D341Med (cell line): ENCODE measurements at regions not wholly inside any gene's neighbourhood (a gene's known extent, or its start where the extent isn't known, plus 50 kb on each side); places are given as distances from the start of the nearest gene placed in this dataset.
"Not testable (repeated sequence)": the region's sequence is repeated elsewhere in the genome, so short reads cannot be mapped to it uniquely, and the experiment has no call there.

ENCODE experiments used
- DNase-seq: peaks from one replicate; pipeline ENCODE4 v3.0.0; 2012; ENCODE audit warnings: low spot score

GRCh38 chr1:78298349-78298748, 192.4 kb upstream of the PTGFR start:
- no peak for DNase-seq

- no peak for DNase-seq
Measured at GRCh38 chr1:78301141-78301540, 189.6 kb upstream of the PTGFR start.

GRCh38 chr1:78303620-78304019, 187.2 kb upstream of the PTGFR start:
- no peak for DNase-seq

- DNase-seq: no peak
Measured at GRCh38 chr1:78304341-78304740, 186.4 kb upstream of the PTGFR start.

DNA sequence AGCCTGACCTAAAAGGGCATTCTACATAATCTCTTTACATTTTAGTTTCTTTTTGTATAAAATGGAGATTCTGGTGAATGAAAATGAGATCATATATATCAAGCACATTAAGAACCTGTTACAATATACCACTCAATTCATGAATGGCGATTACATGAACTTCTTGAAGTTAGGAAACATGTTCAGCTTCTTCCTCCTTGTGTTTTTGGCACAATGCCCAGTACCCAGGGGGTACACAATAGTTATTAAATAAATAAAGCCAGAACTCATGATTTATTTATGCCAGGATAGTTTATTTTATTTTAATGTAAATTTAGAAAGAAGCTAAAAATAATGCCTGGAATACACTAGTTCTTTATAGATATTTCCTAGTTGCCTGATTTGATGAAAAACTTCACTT, 186.0 kb upstream of the PTGFR start:
- DNase-seq: no peak

DNA sequence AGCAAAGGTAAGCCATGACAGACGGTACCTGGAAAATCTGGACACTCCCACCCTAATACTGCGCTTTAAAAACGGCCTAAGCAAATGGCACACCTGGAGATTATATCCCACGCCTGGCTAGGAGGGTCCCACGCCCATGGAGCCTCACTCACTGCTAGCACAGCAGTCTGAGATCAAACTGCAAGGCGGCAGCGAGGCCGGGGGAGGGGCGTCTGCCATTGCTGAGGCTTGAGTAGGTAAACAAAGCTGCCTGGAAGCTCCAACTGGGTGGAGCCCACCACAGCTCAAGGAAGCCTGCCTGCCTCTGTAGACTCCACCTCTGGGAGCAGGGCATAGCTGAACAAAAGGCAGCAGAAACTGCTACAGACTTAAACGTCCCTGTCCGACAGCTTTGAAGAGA, 180.5 kb upstream of the PTGFR start:
- DNase-seq: not testable (repeated sequence)

GRCh38 chr1:78318011-78318410, 172.8 kb upstream of the PTGFR start:
- no peak for DNase-seq

GRCh38 chr1:78319603-78320002, 171.2 kb upstream of the PTGFR start:
- DNase-seq: no peak

DNA sequence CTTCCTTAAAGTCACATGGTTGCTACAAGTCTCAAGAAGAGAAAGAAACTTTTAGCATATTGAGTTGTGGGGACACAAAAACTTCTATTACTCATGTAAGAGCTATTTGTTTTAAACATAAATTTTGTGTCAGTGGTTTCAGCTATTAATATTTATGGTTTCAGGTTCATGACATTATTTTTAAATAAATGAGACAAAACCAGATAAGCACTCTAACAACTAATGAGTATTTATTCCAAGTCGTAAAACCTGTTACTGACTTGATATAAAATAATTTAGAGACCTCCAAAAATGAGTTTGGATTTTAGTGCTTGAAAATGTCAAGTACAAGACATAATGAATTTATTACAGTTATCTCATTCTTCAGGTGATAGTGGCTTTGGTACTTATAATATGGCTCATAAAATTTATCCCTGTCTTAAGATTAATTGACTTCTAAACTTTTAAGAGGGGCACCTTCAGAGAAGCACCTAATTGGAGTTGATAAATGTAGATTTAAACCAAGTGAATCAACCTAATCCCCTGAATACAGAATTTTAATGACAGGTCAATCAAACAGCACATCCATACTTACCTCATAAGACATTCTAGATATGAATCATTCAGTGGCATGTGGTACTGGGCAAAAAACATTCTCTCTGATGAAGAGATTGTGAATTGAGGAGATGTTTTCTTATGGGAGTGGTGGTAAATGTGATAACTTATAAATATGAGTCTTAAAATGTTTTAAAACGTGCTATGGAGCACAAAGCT, 167.7 kb upstream of the PTGFR start:
- no peak for DNase-seq

DNA sequence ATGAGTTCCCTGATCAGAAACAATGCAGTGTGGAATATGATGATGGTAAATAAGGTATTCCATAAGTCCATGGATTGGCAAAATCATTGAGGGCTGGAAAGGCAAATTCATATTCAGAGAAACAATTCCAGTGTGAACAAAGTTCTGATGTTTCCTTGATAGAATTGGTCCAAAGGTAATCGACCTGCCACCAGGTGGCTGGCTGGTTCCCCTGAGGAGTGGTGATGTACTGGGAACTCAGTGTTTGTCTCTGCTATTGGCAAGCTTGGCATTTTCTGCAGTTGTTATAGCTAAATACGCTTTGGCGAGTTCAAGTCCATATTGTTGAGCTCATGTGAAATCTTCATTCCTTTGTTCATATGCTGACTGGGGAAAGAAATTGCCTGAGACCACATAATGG, 165.5 kb upstream of the PTGFR start:
- no peak for DNase-seq

DNA sequence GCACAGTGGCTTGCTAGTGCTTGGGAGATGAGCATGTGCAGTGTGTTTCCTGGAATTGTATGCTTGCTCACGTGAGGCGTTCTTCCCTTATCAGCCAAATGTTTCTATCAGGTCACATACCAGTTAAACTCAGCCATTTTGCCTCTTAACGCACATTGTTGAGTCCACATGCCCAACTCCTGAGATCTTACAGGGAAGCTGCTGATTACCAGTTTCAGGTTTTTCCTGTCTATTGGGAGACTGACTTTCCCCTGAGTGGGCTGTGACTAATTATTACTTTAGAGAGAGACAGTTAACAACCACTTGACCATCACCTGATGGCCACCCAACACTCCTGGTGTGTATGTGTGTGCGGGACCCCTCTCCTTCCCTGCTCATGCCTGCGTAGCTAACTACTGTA, 161.3 kb upstream of the PTGFR start:
- DNase-seq: no peak

DNA sequence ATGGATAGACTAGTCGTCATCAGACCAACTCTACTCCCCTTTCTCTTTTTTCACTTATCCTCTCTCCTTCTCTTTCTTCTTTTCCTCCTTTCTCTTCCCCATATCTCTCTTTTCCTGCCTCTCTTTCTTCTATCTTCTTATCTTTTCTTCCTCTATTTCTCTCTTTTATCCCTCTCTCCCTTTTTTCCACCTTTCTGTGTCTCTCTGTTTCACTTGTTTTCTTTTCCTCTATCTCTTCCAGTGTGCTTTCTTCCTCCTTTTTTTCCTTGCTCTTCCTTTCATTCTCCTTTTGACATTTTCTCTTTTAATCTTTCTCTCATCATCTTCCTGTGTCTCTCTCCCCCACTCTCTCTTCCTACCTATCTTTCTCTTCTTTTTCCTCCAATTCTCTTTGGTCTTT, 159.0 kb upstream of the PTGFR start:
- DNase-seq: no peak

- DNase-seq: peak; percentile 34
Measured at GRCh38 chr1:78333502-78333901, 157.3 kb upstream of the PTGFR start.

DNA sequence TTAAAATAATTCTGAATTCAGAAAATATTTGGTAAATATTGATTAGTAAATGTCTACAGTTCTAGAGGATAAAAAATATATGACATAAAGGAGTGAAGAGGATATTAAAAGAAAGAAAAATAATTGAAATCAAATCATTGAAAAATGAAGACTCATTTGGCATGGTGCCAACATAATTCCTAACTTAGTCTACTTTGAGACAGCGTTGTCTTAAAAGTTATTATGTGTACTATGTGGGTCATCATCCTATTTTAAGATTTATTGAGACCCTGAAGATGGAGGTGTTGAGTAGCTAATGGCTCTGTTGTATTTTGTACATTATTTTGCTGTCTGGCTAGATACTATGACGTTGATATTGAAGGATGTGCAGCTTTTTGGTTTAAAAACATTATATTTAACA, 156.7 kb upstream of the PTGFR start:
- no peak for DNase-seq

GRCh38 chr1:78334952-78335351, 155.8 kb upstream of the PTGFR start:
- no peak for DNase-seq

GRCh38 chr1:78336751-78337150, 154.0 kb upstream of the PTGFR start:
- DNase-seq: not testable (repeated sequence)

DNA sequence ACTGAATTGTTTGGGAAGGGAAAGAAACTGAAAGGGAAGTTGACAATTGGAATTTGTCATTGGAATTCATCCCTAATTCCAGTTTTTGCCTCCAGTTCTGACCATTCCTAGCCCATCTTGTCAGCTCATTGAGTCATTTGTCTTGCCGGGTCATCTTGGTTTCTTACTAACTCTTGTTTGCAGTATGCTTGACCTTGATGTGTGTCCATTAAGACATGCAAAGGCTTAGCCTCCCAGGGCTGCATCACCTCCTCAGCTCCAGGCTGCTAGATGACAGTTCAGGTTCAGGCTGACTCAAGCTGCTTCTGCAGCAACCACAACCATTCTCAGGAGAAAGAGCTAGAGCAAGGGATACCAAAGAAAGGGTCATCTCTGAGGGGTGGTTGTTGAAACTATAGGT, 151.3 kb upstream of the PTGFR start:
- DNase-seq: no peak

- no peak for DNase-seq
Measured at GRCh38 chr1:78340006-78340405, 150.8 kb upstream of the PTGFR start.

DNA sequence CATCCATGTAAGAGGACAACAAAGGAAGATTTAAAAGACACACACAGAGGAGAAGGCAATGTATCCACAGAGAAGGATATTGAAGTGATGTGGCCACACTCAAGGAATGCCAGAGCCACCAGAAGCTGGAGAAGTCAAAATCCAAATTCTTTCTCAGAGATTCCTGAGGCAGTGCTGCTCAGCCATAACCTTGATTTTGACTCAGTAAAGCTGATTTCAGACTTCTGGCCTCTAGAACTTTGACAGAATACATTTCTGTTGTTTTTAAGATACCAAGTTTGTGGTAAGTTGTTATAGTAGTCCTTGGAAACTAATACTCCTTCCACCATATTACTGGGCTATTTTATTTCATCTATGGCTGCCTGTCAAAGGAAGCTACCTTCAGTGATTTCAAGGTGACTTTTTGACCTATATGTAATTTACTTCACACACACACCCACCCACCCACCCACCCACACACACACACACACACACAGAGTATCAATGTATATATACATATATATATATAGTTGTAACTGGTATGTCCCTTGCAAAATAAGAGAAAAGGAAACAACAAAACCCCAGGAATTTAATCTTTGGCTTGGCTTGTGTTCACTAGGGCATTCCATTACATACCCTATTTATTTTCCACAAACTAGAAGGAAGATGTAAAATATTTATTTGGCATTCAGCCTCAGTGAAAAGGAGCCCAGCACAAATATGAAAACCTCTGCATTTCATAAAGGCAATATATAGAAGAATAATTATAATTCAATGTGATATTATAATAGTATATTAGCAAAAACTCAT, 142.1 kb upstream of the PTGFR start:
- DNase-seq: no peak

GRCh38 chr1:78351551-78352216, 139.1 kb upstream of the PTGFR start:
- no peak for DNase-seq

DNA sequence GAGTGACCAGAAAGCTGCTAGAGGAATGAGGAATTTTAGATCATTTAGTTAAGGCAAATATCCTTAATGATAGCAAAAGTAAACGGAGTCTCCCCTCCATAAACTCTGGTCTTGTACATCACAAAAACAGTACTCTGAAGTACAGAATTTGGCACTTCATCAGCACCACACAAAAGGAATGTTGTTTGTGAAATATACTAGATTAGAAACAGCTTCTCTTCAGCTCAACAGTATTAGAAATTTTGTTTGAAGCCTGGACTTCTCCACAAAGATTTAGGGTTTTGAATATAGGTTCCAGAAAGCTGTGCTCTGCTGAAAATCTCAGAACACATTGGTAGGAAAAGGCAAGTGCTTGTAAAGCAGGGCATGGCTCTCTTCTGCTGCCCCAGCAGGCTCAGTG, 135.1 kb upstream of the PTGFR start:
- no peak for DNase-seq

- no peak for DNase-seq
Measured at GRCh38 chr1:78358165-78358564, 132.6 kb upstream of the PTGFR start.

- DNase-seq: no peak
Measured at GRCh38 chr1:78359666-78360065, 131.1 kb upstream of the PTGFR start.
